ENCODE measurements at regions not wholly inside any gene's neighbourhood (a gene's known extent, or its start where the extent isn't known, plus 50 kb on each side); places are given as distances from the start of the nearest gene placed in this dataset.

DNA sequence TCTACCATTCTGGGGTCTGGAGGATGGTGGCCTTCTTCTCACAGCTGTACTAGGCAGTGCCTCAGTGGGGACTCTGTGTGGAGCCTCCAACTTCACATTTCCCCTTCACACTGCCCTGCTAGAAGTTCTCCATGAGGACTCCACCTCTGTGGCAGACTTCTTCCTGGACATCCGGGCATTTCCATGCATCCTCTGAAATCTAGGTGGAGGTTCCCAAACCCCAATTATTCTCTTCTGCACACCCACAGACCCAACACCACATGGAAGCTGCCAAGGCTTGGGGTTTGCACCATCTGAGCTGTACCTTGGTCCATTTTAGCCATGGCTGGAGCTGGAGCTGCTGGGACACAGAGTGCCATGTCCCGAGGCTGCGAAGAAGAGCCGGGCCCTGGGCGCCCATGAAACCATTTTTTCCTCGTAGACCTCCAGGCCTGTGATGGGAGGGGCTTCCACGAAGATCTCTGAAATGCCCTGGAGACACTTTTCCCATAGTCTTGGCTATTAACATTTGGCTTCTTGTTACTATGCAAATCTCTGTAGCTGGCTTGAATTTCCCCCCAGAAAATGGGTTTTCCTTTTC is 170.5 kb downstream of the FOXD2 start:
- Histone ChIP-seq H3K79me2 (ENCODE audit: insufficient read depth) (no peaks in the 10 kb centered on the region), H4K20me1 (ENCODE audit: insufficient read depth) (no peaks in the 10 kb centered on the region), H3K4me3 (no peak overlapping the region), H3K4me2 (ENCODE audit: unreplicated experiment) (no peak overlapping the region), H3K36me3 (ENCODE audit: low read depth) (no peaks in the 10 kb centered on the region), H3K9ac (no peak overlapping the region), H2AFZ (no peak overlapping the region), H3F3A (ENCODE audit: insufficient read depth) (no peaks in the 10 kb centered on the region), H3K27me3 (replicated peaks; ENCODE audit: insufficient read depth) (0 out of 2 replicates have a peak, but pooled peaks cover 5% of the 10 kb centered on the region), H3K27ac (no peak overlapping the region), H3K9me3 (ENCODE audit: low read depth) (no peaks in the 10 kb centered on the region), H3K4me1 (ENCODE audit: insufficient read depth) (no peaks in the 10 kb centered on the region), H3K9me2 (ENCODE audit: insufficient read depth) (no peaks in the 10 kb centered on the region)
- 30 to 38% methylated on average over 6 to 7 of the region's 7 CpGs for WGBS, 2 experiments (ENCODE audit: low coverage in 1 of 2, low lambda C conversion rate in 2 of 2, missing lambda C conversion rate in 2 of 2)
- no peak for DNase-seq
- in situ Hi-C loops (cut with MboI), result no loop called here
- TF ChIP-seq EZH2phosphoT487 (IDR thresholded peaks at IDR 0.05; ENCODE audit: insufficient read depth, low read depth) (no peak), EZH2 (IDR thresholded peaks at IDR 0.05; ENCODE audit: insufficient read depth, poor library complexity, severe bottlenecking) (no peak)

DNA sequence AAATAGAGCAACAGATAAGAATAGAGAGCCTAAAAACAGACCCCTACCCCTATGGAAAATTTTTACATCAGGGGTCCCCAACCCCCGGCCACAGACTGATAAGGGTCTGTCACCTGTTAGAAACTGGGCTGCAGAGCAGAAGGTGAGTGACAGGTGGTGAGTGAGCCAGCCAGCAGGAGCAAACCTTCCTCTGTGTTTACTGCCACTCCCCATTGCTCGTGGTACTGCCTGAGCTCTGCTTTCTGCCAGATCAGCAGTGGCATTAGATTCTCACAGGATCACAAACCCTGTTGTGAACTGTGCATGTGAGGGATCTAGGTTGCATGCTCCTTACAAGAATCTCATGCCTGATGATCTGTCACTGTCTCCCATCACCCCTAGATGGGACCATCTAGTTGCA is 174.1 kb downstream of the FOXD2 start:
- Histone ChIP-seq H3K4me2 (ENCODE audit: unreplicated experiment) (no peak overlapping the region), H3K4me1 (ENCODE audit: insufficient read depth) (no peaks in the 10 kb centered on the region), H3K27ac (no peak overlapping the region), H4K20me1 (ENCODE audit: insufficient read depth) (no peaks in the 10 kb centered on the region), H2AFZ (no peak overlapping the region), H3K9me2 (ENCODE audit: insufficient read depth) (no peaks in the 10 kb centered on the region), H3K4me3 (no peak overlapping the region), H3K27me3 (replicated peaks; ENCODE audit: insufficient read depth) (peaks cover 5% of the 10 kb centered on the region; the same call in 1 of the 2 replicates), H3K36me3 (ENCODE audit: low read depth) (no peaks in the 10 kb centered on the region), H3F3A (ENCODE audit: insufficient read depth) (no peaks in the 10 kb centered on the region), H3K79me2 (ENCODE audit: insufficient read depth) (no peaks in the 10 kb centered on the region), H3K9me3 (ENCODE audit: low read depth) (no peaks in the 10 kb centered on the region), H3K9ac (no peak overlapping the region)
- in situ Hi-C loops (cut with MboI), result no loop called here
- no peak for TF ChIP-seq EZH2 (IDR thresholded peaks at IDR 0.05; ENCODE audit: insufficient read depth, poor library complexity, severe bottlenecking)
- TF ChIP-seq EZH2phosphoT487 (IDR thresholded peaks at IDR 0.05; ENCODE audit: insufficient read depth, low read depth), result no peak
- 26 to 38% methylated on average over 2 of the region's 2 CpGs for WGBS, 2 experiments (ENCODE audit: low coverage in 1 of 2, low lambda C conversion rate in 2 of 2, missing lambda C conversion rate in 2 of 2)
- no peak for DNase-seq

DNA sequence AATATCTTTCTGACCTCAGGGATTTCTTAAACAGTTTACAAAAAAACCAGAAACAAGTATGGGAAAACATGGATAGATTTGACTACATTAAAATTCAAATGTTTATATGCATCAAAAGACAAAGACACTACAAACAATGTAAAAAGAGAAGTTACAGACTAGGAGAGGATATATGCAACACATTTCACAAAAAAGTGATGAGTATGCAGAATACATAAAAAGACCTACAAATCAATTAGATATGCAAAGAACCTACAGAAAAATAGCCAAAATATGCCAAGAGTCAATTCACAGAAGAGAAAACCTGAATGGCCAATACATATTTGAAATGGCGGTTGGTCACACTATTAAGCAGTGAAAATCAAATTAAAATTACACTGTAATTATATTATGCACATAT is 175.0 kb downstream of the FOXD2 start:
- Histone ChIP-seq H3K9me2 (ENCODE audit: insufficient read depth) (no peaks in the 10 kb centered on the region), H3K79me2 (ENCODE audit: insufficient read depth) (no peaks in the 10 kb centered on the region), H4K20me1 (ENCODE audit: insufficient read depth) (no peaks in the 10 kb centered on the region), H3K27ac (no peak overlapping the region), H3K9me3 (ENCODE audit: low read depth) (no peaks in the 10 kb centered on the region), H3K36me3 (ENCODE audit: low read depth) (no peaks in the 10 kb centered on the region), H2AFZ (no peak overlapping the region), H3K9ac (no peak overlapping the region), H3K4me2 (ENCODE audit: unreplicated experiment) (no peak overlapping the region), H3K4me3 (no peak overlapping the region), H3K27me3 (replicated peaks; ENCODE audit: insufficient read depth) (peaks cover 5% of the 10 kb centered on the region; the same call in 1 of the 2 replicates), H3K4me1 (ENCODE audit: insufficient read depth) (no peaks in the 10 kb centered on the region), H3F3A (ENCODE audit: insufficient read depth) (no peaks in the 10 kb centered on the region)
- 61 to 86% methylated on average over 1 of the region's 1 CpG for WGBS, 2 experiments (ENCODE audit: low coverage in 1 of 2, low lambda C conversion rate in 2 of 2, missing lambda C conversion rate in 2 of 2)
- in situ Hi-C loops (cut with MboI), result no loop called here
- no peak for TF ChIP-seq EZH2 (IDR thresholded peaks at IDR 0.05; ENCODE audit: insufficient read depth, poor library complexity, severe bottlenecking)
- no peak for TF ChIP-seq EZH2phosphoT487 (IDR thresholded peaks at IDR 0.05; ENCODE audit: insufficient read depth, low read depth)
- DNase-seq, result no peak

DNA sequence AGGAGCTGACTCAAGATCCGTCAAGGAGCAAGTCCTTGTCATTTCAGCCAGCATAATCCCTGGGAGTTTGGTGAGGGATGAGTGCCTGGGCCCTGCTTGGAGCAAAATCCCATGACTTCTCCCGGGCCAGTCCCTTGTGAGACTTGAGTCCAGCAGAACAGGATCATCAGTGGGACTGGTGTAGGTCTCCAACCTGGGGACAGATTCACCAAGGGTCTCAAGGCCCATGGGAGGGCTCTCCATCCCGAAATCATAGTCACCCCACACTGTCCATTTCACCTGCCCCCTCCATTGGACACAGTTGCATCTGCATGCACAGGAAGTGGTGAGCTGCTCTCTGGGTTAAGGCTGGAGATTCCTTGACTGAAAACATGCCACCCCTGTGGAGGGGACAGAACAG is 178.2 kb downstream of the FOXD2 start:
- no peak for TF ChIP-seq EZH2 (IDR thresholded peaks at IDR 0.05; ENCODE audit: insufficient read depth, poor library complexity, severe bottlenecking)
- TF ChIP-seq EZH2phosphoT487 (IDR thresholded peaks at IDR 0.05; ENCODE audit: insufficient read depth, low read depth), result no peak
- H3K4me3 ChIP-seq, result no peak overlapping the region
- H3K36me3 ChIP-seq (ENCODE audit: low read depth), result no peaks in the 10 kb centered on the region
- no peak for DNase-seq
- H4K20me1 ChIP-seq (ENCODE audit: insufficient read depth), result no peaks in the 10 kb centered on the region
- H3K9me2 ChIP-seq (ENCODE audit: insufficient read depth), result no peaks in the 10 kb centered on the region
- no peaks in the 10 kb centered on the region for H3K79me2 ChIP-seq (ENCODE audit: insufficient read depth)
- H2AFZ ChIP-seq, result no peak overlapping the region
- no peaks in the 10 kb centered on the region for H3K9me3 ChIP-seq (ENCODE audit: low read depth)
- no peaks in the 10 kb centered on the region for H3K4me1 ChIP-seq (ENCODE audit: insufficient read depth)
- in situ Hi-C loops (cut with MboI), result no loop called here
- no peak overlapping the region for H3K27ac ChIP-seq
- no peak overlapping the region for H3K4me2 ChIP-seq (ENCODE audit: unreplicated experiment)
- no peaks in the 10 kb centered on the region for H3F3A ChIP-seq (ENCODE audit: insufficient read depth)
- WGBS, 2 experiments (ENCODE audit: low coverage in 1 of 2, low lambda C conversion rate in 2 of 2, missing lambda C conversion rate in 2 of 2), result 62 to 67% methylated on average over 3 of the region's 3 CpGs
- peaks cover 5% of the 10 kb centered on the region; the same call in 1 of the 2 replicates for H3K27me3 ChIP-seq (replicated peaks; ENCODE audit: insufficient read depth)
- H3K9ac ChIP-seq, result no peak overlapping the region
